ENCODE measurements at regions not wholly inside any gene's neighbourhood (a gene's known extent, or its start where the extent isn't known, plus 50 kb on each side); places are given as distances from the start of the nearest gene placed in this dataset.

GRCh38 chr2:13996527-13996926, 636.0 kb upstream of the LRATD1 start:
- DNase-seq (ENCODE audit: insufficient read length, low spot score, missing footprints), result no peak
- no peak overlapping the region for H3K4me3 ChIP-seq (ENCODE audit: insufficient read depth, low read length)
- no peak overlapping the region for H2AFZ ChIP-seq (ENCODE audit: low read length)
- no peaks in the 10 kb centered on the region for H3K27me3 ChIP-seq (ENCODE audit: insufficient read depth, low read length)
- no peaks in the 10 kb centered on the region for H3K4me1 ChIP-seq (ENCODE audit: insufficient read depth, low read length)
- no peaks in the 10 kb centered on the region for H3K79me2 ChIP-seq (ENCODE audit: insufficient read depth, low read length)
- H3K27ac ChIP-seq (ENCODE audit: low read depth, low read length), result no peak overlapping the region
- no peaks in the 10 kb centered on the region for H3K9me3 ChIP-seq (ENCODE audit: low read depth, low read length)
- H3K36me3 ChIP-seq (ENCODE audit: insufficient read depth, low read length), result no peaks in the 10 kb centered on the region
- no peaks in the 10 kb centered on the region for H4K20me1 ChIP-seq (ENCODE audit: insufficient read depth, low read length)
- no peak overlapping the region for H3K4me2 ChIP-seq (ENCODE audit: insufficient read depth, low read length)
- TF ChIP-seq CTCF (IDR thresholded peaks at IDR 0.05; ENCODE audit: extremely low read depth, low read depth, low read length), result no peak

GRCh38 chr2:14011190-14011589, 621.3 kb upstream of the LRATD1 start:
- H3K4me2 ChIP-seq (ENCODE audit: insufficient read depth, low read length), result no peak overlapping the region
- TF ChIP-seq CTCF (IDR thresholded peaks at IDR 0.05; ENCODE audit: extremely low read depth, low read depth, low read length), result no peak
- H3K36me3 ChIP-seq (ENCODE audit: insufficient read depth, low read length), result no peaks in the 10 kb centered on the region
- peak; percentile 6 for DNase-seq (ENCODE audit: insufficient read length, low spot score, missing footprints)
- H3K79me2 ChIP-seq (ENCODE audit: insufficient read depth, low read length), result no peaks in the 10 kb centered on the region
- no peaks in the 10 kb centered on the region for H3K9me3 ChIP-seq (ENCODE audit: low read depth, low read length)
- no peaks in the 10 kb centered on the region for H3K27me3 ChIP-seq (ENCODE audit: insufficient read depth, low read length)
- H3K27ac ChIP-seq (ENCODE audit: low read depth, low read length), result no peak overlapping the region
- H2AFZ ChIP-seq (ENCODE audit: low read length), result no peak overlapping the region
- no peak overlapping the region for H3K4me3 ChIP-seq (ENCODE audit: insufficient read depth, low read length)
- no peaks in the 10 kb centered on the region for H4K20me1 ChIP-seq (ENCODE audit: insufficient read depth, low read length)
- H3K4me1 ChIP-seq (ENCODE audit: insufficient read depth, low read length), result no peaks in the 10 kb centered on the region

- Histone ChIP-seq H3K79me2 (ENCODE audit: insufficient read depth, low read length) (no peaks in the 10 kb centered on the region), H3K36me3 (ENCODE audit: insufficient read depth, low read length) (no peaks in the 10 kb centered on the region), H3K27ac (ENCODE audit: low read depth, low read length) (no peak overlapping the region), H3K27me3 (ENCODE audit: insufficient read depth, low read length) (no peaks in the 10 kb centered on the region), H3K4me3 (ENCODE audit: insufficient read depth, low read length) (no peak overlapping the region), H4K20me1 (ENCODE audit: insufficient read depth, low read length) (no peaks in the 10 kb centered on the region), H3K4me1 (ENCODE audit: insufficient read depth, low read length) (no peaks in the 10 kb centered on the region), H3K9me3 (ENCODE audit: low read depth, low read length) (peaks cover 2% of the 10 kb centered on the region), H3K4me2 (ENCODE audit: insufficient read depth, low read length) (no peak overlapping the region), H2AFZ (ENCODE audit: low read length) (no peak overlapping the region)
- DNase-seq (ENCODE audit: insufficient read length, low spot score, missing footprints), result no peak
- TF ChIP-seq CTCF (IDR thresholded peaks at IDR 0.05; ENCODE audit: extremely low read depth, low read depth, low read length), result no peak
These were observed 617.3 kb upstream of the LRATD1 start for GRCh38 chr2:14015113-14015630.

GRCh38 chr2:14016289-14016955, 616.1 kb upstream of the LRATD1 start:
- Histone ChIP-seq H3K9me3 (ENCODE audit: low read depth, low read length) (peaks cover 2% of the 10 kb centered on the region), H3K4me2 (ENCODE audit: insufficient read depth, low read length) (no peak overlapping the region)

More at GRCh38 chr2:14016289-14016955, 616.1 kb upstream of the LRATD1 start:
- no peak overlapping the region for H2AFZ ChIP-seq (ENCODE audit: low read length)
- H3K4me3 ChIP-seq (ENCODE audit: insufficient read depth, low read length), result no peak overlapping the region
- no peaks in the 10 kb centered on the region for H3K79me2 ChIP-seq (ENCODE audit: insufficient read depth, low read length)
- H4K20me1 ChIP-seq (ENCODE audit: insufficient read depth, low read length), result no peaks in the 10 kb centered on the region
- no peaks in the 10 kb centered on the region for H3K36me3 ChIP-seq (ENCODE audit: insufficient read depth, low read length)
- no peaks in the 10 kb centered on the region for H3K27me3 ChIP-seq (ENCODE audit: insufficient read depth, low read length)
- no peaks in the 10 kb centered on the region for H3K4me1 ChIP-seq (ENCODE audit: insufficient read depth, low read length)
- no peak for TF ChIP-seq CTCF (IDR thresholded peaks at IDR 0.05; ENCODE audit: extremely low read depth, low read depth, low read length)
- DNase-seq (ENCODE audit: insufficient read length, low spot score, missing footprints), result no peak
- no peak overlapping the region for H3K27ac ChIP-seq (ENCODE audit: low read depth, low read length)
